ENCODE measurements at regions not wholly inside any gene's neighbourhood (a gene's known extent, or its start where the extent isn't known, plus 50 kb on each side); places are given as distances from the start of the nearest gene placed in this dataset.
"Not testable (repeated sequence)": the region's sequence is repeated elsewhere in the genome, so short reads cannot be mapped to it uniquely, and the experiment has no call there.

DNA sequence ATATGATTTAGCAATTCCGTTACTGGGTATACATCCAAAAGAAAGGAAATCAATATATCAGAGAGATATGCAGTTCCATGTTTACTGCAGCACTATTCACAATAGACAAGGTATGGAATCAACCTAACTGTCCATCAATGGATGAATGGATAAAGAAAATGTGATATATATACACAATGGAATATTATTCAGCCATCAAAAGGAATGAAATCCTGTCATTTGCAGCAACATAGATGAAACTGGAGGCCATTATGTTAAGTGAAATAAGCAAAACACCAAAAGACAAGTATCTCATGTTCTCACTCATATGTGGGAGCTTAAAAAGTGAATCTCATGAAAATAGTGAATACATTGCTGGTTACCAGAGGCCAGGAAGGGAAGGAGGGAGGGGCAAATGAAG lies 390.8 kb downstream of the ZFHX3 start:
- no peak for ATAC-seq

DNA sequence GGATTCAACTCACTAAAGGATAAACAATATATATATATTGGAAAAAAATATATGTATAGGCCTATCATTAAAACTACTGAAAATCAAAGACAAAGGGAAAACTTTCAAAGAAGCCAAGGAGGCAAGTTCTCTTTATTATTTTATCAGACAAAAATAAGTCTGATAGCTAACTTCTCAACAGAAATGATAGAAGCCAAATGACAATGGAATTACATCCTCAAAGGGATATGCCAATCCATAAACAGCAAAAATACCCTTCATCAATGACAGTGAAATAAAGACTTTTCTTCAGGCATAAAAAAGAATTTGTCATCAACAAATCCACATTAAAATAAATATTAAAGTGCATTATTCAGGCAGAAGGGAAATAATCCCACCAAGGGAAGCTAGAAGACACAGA lies 393.4 kb downstream of the ZFHX3 start:
- no peak for ATAC-seq

DNA sequence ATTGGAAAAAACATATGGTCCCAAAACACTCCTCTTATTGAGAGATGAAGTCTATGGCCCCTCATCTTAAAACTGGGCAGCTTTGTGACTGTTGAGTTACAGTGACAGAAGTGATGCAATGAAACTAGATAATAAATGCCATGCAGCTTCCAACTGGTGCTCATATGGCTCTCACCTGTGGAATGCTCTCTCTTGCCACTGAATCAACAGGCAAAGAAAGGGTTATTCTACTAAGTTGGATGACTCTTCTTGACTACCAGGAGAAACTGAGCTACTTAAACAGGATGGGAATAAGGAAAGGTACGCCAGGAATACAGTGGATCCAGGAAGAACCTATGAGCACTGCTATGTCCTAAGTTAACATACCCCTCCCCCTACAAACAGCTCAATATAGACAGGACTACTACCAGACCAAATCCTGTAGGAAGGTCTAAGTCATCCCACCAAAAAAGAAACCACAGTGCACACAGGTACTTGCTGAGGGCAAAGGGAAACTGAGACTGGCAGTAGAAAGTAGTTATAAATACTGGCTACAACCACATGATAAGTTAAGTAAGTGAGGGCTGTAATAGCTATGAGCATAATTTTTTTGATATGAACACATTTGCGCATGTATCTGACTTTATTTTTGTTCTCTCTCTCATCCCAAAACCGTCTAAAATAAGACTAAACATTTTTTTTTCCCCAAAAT lies 398.5 kb downstream of the ZFHX3 start:
- ATAC-seq: no peak

DNA sequence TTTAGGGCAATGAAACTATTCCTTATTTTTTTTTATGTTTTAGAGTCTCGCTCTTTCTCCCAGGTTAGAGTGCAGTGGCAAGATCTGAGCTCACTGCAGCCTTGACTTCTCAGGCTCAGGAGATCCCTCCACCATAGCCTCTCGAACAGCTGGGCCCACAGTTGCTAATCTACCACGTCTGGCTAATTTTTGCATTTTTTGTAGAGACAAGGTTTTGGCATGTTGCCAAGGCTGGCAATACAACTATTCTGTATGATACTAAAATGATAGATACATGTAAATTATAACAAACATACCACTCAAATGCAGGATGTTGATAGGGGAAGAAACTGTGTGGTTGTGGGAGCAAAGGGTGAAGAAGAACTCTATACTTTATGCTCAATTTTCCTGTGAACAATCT lies 401.3 kb downstream of the ZFHX3 start:
- ATAC-seq: no peak

DNA sequence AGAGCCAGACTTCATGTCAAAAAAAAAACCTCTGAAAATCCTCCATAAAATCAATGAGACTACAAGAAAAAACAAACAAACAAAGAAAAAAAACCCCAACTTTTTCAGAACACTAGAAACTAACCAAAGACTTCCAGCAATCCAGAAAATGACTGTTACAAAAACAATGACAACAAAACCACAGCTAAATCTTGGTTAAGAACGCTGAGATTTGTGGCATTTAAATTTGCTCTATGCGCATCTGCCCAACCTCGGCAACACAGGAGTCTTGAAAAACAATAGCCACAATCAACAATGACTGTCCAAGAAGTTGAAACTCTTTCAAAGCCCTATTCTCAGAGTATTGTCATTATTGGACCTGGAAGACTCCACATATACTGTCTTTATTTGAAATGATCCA lies 402.4 kb downstream of the ZFHX3 start:
- ATAC-seq: no peak

DNA sequence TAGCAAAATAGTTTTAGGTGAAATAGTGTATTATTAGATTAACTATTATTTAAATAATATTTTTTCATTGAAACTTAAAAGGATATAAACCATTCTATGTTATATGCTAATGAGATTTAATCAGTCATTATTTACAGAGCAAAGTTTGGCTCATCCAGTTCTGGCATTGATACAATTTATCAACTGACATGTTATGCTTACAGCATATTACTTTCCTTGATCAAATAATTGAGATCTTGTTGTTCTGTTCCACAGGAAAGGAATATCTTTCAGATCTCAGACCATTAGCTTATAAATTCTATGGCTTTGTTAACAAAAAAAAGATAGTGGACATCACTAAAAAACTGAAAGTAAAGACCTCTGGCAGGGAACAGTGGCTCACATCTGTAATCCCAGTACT lies 403.0 kb downstream of the ZFHX3 start:
- no peak for ATAC-seq

DNA sequence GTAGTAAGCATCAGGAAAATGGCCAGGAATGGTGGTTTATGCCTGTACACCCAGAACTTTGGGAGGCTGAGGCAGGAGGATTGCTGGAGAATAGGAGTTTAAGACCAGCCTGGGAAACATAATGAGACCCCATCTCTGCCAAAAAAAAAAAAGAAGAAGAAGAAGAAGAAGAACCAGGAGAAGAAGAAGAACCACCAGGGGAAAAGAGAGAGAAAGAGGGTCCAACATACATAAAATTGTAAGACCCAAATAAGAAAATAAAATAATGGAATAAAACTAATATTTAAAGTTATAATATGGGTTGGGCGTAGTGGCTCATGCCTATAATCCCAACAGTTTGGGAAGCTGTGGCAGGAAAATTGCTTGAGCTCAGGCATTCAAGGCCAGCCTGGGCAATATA lies 408.4 kb downstream of the ZFHX3 start:
- ATAC-seq: no peak

DNA sequence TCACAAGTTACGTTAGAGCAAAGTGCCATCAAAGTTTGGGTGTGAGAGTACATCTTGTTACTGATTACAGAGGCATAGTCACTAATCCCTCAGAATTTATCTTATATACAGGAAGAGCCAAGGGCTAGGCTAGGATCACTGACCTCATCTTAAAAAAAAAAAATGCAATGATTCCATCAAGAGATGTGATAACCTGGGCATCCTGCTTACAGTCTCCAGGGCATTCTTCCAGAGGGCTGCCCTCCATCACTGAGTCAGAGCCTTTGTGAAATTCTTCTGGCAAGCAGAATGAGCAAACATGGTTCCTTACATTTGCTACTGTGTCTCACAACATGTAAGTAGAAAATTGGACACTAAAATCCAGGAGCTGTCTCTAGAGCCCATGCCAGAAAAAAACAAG lies 410.6 kb downstream of the ZFHX3 start:
- peak; percentile 77 for ATAC-seq

DNA sequence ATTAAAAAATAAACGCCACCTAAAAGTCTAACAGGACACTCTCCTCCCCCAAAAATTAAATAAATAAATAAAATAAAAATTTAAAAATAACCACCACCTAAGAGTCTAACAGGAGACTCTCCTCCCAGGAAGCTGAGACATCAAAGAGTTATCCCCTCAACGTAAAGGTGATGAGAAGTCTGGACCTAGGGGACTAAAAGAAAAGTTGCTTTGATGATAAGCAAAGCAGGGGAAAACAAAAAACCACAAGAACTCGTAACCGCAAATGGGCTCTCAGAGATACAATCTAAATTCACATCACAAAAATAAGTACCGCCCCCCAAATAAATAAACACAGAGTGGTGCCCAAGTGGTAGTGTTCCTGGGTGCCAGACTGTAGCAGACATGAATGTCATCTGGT lies 412.2 kb downstream of the ZFHX3 start:
- no peak for ATAC-seq

DNA sequence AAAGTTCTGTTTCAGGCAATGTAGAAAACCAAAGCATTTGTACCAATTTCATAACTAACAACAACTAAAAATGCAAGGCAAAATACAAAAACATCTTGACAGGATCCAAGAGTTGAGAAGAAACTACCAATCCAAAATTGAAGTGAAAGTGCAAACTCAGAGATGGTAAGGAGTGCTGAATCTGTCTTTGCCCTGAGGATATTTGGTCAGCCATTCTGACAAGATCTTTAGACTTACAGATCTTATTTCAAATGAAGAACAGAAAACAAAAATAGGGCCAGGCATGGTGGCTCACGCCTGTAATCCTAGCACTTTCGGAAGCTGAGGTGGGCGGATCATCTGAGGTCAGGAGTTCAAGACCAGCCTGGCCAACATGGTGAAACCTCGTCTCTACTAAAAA lies 412.8 kb downstream of the ZFHX3 start:
- no peak for ATAC-seq

DNA sequence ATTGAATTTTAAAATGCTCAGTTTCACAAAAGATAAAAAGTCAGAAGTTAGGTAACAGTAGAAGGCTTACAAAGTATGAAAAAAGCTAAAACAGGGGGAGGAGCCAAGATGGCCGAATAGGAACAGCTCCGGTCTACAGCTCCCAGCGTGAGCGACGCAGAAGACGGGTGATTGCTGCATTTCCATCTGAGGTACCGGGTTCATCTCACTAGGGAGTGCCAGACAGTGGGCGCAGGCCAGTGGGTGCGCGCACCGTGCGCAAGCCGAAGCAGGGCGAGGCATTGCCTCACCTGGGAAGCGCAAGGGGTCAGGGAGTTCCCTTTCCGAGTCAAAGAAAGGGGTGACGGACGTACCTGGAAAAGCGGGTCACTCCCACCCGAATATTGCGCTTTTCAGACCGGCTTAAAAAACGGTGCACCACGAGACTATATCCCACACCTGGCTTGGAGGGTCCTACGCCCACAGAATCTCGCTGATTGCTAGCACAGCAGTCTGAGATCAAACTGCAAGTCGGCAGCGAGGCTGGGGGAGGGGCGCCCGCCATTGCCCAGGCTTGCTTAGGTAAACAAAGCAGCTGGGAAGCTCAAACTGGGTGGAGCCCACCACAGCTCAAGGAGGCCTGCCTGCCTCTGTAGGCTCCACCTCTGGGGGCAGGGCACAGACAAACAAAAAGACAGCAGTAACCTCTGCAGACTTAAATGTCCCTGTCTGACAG lies 420.6 kb downstream of the ZFHX3 start:
- ATAC-seq: not testable (repeated sequence)

DNA sequence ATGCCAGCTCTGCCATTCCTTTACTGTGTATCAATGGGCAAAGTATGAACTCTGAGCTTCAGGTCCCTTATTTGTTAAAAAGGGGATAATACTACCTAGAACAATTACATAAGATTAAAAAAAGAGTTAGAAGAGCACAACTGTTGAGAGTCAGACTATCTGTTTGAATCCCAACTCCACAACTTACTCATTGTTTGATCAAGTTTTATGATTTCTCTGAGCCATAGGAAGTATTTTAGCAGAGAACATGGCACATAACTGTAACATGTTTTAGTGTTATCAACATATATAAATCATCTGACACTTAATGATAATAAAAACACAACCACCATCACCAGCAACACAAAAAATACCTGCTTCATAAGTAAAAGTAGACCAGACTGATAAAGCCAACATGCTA lies 421.3 kb downstream of the ZFHX3 start:
- ATAC-seq: no peak

DNA sequence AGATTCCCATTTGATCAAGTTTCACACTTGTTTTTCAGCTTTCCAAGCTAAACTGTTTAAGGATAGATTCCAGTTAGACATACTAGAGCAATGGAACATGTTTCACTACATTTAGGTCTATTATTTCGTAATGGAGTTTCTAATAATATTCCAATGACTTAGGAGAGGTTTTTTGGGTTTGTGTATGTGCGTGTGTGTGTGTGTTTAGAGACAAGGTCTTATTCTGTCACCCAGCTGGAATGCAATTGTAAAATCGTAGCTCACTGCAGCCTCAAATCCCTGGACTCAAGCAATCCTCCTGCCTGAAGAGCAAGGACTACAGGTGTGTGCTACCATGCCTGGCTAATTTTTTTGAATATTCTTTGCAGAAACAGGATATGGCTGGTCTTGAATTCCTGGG lies 426.3 kb downstream of the ZFHX3 start:
- no peak for ATAC-seq

DNA sequence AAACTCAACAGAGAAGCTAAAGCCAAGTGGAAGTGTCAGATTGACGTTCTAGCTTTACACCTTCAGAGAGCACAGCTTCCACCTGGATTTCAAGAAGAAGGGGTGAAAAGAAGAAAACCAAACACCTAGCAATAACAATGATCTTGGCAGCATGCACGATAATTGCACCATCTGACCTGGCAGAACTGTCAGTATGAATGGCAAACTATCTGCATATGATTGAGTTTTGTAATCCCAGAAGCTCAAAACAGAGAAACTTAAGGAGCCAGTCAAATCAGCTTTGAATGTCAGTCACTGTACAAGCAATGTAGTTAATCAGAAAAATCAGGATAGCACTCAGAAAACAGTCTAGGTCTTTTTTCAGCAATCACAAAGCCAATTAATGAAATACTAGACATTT lies 427.1 kb downstream of the ZFHX3 start:
- no peak for ATAC-seq

DNA sequence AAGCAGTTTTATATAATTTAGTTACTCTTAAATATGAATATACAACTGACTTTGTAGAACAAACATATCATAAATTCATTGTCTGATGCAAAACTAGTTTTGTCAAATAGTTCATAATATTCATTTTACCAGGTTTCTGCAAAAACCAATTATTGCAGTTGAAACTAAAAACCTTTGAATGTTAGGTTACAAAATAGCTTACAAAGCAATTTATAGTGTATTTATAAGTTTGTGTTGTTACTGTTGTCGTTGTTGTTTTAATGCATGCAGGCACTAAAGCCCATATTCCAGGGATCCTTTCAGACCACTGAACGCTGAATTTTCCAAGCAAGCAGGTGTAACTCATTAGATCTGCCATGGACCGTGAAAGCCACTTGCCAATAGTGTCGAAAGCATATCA lies 427.6 kb downstream of the ZFHX3 start:
- no peak for ATAC-seq

DNA sequence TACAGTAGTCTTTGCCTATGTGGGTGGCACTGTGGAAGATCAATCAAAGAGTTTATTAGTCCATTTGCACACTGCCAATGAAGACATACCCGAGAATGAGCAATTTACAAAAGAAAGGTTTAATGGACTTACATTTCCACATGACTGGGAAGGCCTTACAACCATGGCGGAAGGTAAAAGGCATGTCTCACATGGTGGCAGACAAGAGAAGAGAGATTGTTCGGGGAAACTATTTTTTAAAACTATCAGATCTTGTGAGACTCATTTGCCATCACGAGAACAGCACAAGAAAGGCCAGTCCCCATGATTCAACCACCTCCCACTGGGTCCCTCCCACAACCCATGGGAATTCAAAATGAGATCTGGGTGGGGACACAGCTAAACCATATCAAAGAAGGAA lies 432.1 kb downstream of the ZFHX3 start:
- ATAC-seq: no peak

DNA sequence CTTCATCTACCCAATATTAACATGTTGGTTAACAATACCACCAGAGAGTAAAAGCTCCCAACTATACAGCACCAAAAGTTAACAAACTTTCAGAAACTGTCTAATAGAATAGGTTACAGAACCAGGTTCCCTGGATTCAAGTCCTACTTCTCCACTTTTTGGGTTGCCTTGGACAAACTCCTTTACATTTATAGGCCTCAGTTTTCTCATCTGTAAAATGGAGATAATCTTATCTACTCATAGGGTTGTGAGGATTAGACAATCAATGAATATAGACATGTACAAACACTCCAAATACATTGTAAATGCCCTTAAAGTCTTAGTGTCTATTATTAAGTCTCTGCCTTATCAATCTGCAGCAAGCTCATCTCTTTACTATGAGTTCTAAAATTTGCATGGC lies 435.2 kb downstream of the ZFHX3 start:
- ATAC-seq: no peak

DNA sequence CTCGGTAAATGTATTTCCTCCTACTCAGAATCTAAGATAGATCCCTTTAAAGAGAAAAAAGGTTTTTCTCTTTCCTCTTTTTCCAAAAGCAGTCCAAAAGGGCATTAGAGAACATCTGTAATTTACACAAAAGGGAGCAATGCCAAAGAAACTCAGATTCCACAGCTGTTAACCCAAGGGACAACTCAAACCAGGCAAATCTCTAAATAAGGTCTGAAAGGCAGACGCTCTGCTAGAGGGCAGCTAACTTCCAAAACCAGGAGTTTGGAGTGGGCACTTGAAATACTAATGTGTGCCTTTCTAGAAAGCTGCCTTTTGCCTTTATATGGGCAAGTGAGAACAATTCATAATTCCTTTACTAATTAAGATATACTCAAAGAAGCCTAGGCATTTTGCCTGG lies 435.7 kb downstream of the ZFHX3 start:
- no peak for ATAC-seq

DNA sequence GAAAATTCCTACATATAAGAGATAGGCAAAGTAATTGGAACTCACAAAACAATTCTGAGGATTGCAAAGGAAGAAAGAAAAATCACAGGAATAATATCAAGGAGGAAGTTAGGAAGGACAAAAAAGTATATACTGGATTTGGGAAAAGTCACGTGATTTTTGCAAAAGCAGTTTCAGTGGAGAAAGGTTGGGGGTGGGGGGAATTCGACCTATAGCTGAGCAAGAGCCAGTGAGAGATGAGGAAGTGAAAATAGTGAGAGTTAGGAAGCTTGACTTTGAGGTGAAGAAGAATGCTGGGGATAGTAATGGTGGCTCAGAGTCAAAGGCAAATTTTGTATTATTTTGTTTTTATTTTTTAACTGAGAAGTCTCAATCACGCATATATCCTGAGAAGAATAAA lies 438.0 kb upstream of the PMFBP1 start:
- ATAC-seq: no peak

DNA sequence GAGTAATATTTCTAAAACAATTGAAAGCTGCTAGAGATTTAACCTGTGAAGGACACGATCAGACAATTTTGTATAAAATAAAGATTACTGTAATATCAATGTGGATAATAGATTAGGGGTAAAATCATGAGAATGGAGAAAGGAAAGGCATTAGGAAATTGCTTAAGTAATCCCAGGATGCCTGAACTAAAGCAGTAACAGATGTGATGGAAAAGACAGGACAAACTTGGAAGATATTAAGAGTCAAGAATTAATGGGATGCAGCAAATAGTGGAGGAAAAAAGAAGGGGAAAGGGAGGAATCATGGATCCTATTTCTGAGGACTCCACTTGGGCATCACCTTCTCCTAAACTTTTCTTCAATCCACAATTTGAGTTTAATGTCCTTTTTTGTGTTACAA lies 437.1 kb upstream of the PMFBP1 start:
- ATAC-seq: no peak

DNA sequence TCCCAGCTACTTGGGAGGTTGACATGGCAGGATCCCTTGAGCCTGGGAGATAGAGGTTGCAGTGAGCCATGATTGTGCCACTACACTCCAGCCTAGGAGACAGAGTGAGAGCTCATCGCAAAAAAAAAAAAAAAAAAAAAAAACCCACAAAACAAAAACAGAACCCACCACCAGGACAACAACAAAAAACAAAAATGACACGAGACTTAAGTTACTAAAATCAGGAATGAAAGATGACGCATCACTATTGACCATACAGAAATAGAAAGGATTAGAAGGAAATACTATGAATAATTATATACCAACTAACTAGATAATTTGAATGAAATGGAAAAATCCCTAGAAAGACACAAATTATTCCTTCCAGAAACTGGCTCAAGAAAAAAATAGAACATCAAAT lies 432.4 kb upstream of the PMFBP1 start:
- ATAC-seq: no peak

DNA sequence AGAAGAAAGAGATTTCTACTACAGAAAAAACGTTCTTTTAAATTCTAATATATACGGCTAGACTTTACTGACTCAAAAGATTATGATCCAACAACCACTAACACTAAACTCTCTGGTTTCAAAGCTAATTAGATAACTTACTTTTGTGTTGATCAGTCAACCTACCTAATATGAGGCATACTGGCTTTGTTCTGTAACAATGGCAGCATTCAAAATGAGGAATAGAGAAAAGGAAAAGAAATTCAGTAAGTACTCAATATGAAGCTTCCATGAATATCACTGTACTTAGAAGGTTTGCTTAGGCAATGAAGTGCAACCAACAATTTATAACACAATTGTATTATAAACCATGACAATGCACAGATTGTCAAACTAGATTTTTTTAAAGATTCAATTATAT lies 430.5 kb upstream of the PMFBP1 start:
- no peak for ATAC-seq

DNA sequence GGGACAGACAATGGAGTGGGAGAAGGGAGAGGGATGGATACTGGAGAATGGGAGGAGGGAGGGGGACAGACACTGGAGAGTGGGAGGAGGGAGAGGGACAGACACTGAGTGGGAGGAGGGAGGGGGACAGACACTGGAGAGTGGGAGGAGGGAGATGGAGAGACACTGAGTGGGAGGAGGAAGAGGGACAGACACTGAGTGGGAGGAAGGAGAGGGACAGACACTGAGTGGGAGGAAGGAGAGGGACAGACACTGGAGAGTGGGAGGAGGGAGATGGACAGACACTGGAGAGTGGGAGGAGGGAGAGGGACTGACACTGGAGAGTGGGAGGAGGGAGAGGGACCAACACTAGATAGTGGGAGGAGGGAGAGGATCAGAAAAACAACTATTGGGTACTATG lies 426.7 kb upstream of the PMFBP1 start:
- no peak for ATAC-seq

DNA sequence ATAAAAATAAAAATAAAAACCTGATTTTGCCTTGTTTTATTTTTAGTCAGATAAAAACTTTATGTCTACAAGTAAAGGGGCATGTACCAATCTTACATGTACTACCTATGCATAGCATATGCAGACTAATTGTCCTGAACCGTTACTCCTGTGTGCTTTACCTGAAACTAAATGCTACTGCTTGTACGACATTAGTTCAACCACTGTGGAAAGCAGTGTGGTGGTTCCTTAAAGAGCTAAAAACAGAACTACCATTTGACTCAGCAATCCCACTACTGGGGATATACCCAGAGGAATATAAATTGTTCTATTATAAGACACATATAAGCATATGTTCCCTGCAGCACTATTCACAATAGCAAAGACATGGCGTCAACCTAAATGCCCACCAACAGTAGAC lies 426.0 kb upstream of the PMFBP1 start:
- no peak for ATAC-seq

DNA sequence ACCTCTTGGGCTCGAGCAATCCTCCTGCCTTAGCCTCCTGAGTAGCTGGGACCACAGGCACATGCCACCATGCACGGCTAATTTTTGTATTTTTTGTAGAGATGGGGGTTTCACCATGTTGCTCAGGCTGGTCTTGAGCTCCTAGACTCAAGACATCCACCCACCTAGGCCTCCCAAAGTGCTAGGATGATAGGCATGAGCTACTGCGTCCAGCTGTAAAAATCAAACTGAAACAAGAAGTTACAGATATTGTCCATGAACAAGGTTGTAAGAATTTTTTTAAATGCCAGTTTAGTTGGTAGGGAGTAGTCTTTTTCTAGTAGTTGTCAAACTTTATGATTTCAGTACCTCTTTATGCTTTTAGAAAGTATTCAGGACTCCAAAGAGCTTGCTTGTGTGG lies 424.4 kb upstream of the PMFBP1 start:
- ATAC-seq: no peak
